DND-41 (cell line): ENCODE measurements at regions not wholly inside any gene's neighbourhood (a gene's known extent, or its start where the extent isn't known, plus 50 kb on each side); places are given as distances from the start of the nearest gene placed in this dataset.

Experiments
- CTCF ChIP-seq: IDR thresholded peaks from 2 replicates; pipeline ENCODE4 v1.5.1; 2012; ENCODE audit warnings: borderline replicate concordance, low read length, moderate library complexity, mild to moderate bottlenecking; ENCODE audit not compliant: poor library complexity, severe bottlenecking; ENCODE audit errors: extremely low read depth
- EZH2 ChIP-seq: IDR thresholded peaks from 3 replicates; pipeline ENCODE4 v1.6.1; 2012; ENCODE audit warnings: borderline replicate concordance, low read depth, mild to moderate bottlenecking, moderate library complexity, low read length, inconsistent platforms; ENCODE audit not compliant: severe bottlenecking

GRCh38 chr1:168443356-168443755 lies 100.4 kb downstream of the XCL2 start:
- TF ChIP-seq CTCF (no peak), EZH2 (no peak)
